ENCODE measurements at regions not wholly inside any gene's neighbourhood (a gene's known extent, or its start where the extent isn't known, plus 50 kb on each side); places are given as distances from the start of the nearest gene placed in this dataset.

GRCh38 chr12:17388679-17389078 is 701.3 kb downstream of the RERGL start:
- 77% methylated on average over 3 of the region's 4 CpGs for WGBS (ENCODE audit: insufficient coverage)
- intact Hi-C loops (cut with micrococcal nuclease), result no loop called here

GRCh38 chr12:17383321-17383720 is 706.7 kb downstream of the RERGL start:
- WGBS (ENCODE audit: insufficient coverage), result 78% methylated on average over 3 of the region's 3 CpGs
- Mint-ChIP-seq H3K27me3 (ENCODE audit: low read depth in 2 of 2) (no peaks in the 10 kb centered on the region), H3K27ac (no peak overlapping the region), H3K4me3 (no peak overlapping the region), H3K36me3 (peaks cover 8% of the 10 kb centered on the region), H3K9me3 (peaks cover 17 to 18% of the 10 kb centered on the region in 2 donors), H3K4me1 (no peaks in the 10 kb centered on the region)
- TF ChIP-seq CTCF (IDR thresholded peaks at IDR 0.05), result no peak
- intact Hi-C loops (cut with micrococcal nuclease), result no loop called here
- DNase-seq (no peak), ATAC-seq (no peak)
- H3K27me3 ChIP-seq (ENCODE audit: control insufficient read depth, insufficient read depth, low read length), result no peaks in the 10 kb centered on the region
- H3K9me3 ChIP-seq (ENCODE audit: control insufficient read depth, insufficient read depth, low read length), result peaks cover 7% of the 10 kb centered on the region
- no peaks in the 10 kb centered on the region for H3K4me1 ChIP-seq (ENCODE audit: control insufficient read depth, insufficient read depth, low read length)
- no peak overlapping the region for H3K27ac ChIP-seq (ENCODE audit: low read length)
- H3K4me3 ChIP-seq (ENCODE audit: low read length), result no peak overlapping the region
- H3K36me3 ChIP-seq (ENCODE audit: control insufficient read depth, insufficient read depth, low read length), result no peaks in the 10 kb centered on the region

More at GRCh38 chr12:17388679-17389078, 701.3 kb downstream of the RERGL start:
- Histone ChIP-seq H3K4me1 (ENCODE audit: control insufficient read depth, insufficient read depth, low read length) (no peaks in the 10 kb centered on the region), H3K4me3 (ENCODE audit: low read length) (no peak overlapping the region), H3K27ac (ENCODE audit: low read length) (no peak overlapping the region), H3K9me3 (ENCODE audit: control insufficient read depth, insufficient read depth, low read length) (no peaks in the 10 kb centered on the region), H3K27me3 (ENCODE audit: control insufficient read depth, insufficient read depth, low read length) (no peaks in the 10 kb centered on the region), H3K36me3 (ENCODE audit: control insufficient read depth, insufficient read depth, low read length) (no peaks in the 10 kb centered on the region)
- Mint-ChIP-seq H3K4me3 (no peak overlapping the region), H3K27ac (no peak overlapping the region), H3K4me1 (no peaks in the 10 kb centered on the region), H3K36me3 (peaks cover 24% of the 10 kb centered on the region), H3K27me3 (ENCODE audit: low read depth in 2 of 2) (no peaks in the 10 kb centered on the region), H3K9me3 (peaks cover 20 to 31% of the 10 kb centered on the region in 2 donors)
- no peak for TF ChIP-seq CTCF (IDR thresholded peaks at IDR 0.05)
- ATAC-seq (no peak), DNase-seq (no peak)

GRCh38 chr12:17381211-17381610 is 708.8 kb downstream of the RERGL start:
- Histone ChIP-seq H3K4me3 (ENCODE audit: low read length) (no peak overlapping the region), H3K27ac (ENCODE audit: low read length) (no peak overlapping the region), H3K9me3 (ENCODE audit: control insufficient read depth, insufficient read depth, low read length) (peaks cover 7% of the 10 kb centered on the region), H3K36me3 (ENCODE audit: control insufficient read depth, insufficient read depth, low read length) (no peaks in the 10 kb centered on the region), H3K27me3 (ENCODE audit: control insufficient read depth, insufficient read depth, low read length) (no peaks in the 10 kb centered on the region), H3K4me1 (ENCODE audit: control insufficient read depth, insufficient read depth, low read length) (no peaks in the 10 kb centered on the region)
- H3K36me3 Mint-ChIP-seq, result peaks cover 21% of the 10 kb centered on the region
- no peaks in the 10 kb centered on the region for H3K27me3 Mint-ChIP-seq (ENCODE audit: low read depth in 2 of 2)
- DNase-seq (no peak), ATAC-seq (no peak)
- H3K9me3 Mint-ChIP-seq, result peaks cover 22 to 24% of the 10 kb centered on the region in 2 donors
- no CpG with 5 or more reads among the region's 2 CpGs for WGBS (ENCODE audit: insufficient coverage)
- H3K27ac Mint-ChIP-seq, result no peak overlapping the region
- intact Hi-C loops (cut with micrococcal nuclease), result no loop called here
- H3K4me3 Mint-ChIP-seq, result no peak overlapping the region
- no peaks in the 10 kb centered on the region for H3K4me1 Mint-ChIP-seq
- no peak for TF ChIP-seq CTCF (IDR thresholded peaks at IDR 0.05)

- peaks cover 31% of the 10 kb centered on the region for H3K36me3 Mint-ChIP-seq
- no peak overlapping the region for H3K27ac Mint-ChIP-seq
- Histone ChIP-seq H3K4me3 (ENCODE audit: low read length) (no peak overlapping the region), H3K27me3 (ENCODE audit: control insufficient read depth, insufficient read depth, low read length) (no peaks in the 10 kb centered on the region), H3K27ac (ENCODE audit: low read length) (no peak overlapping the region), H3K4me1 (ENCODE audit: control insufficient read depth, insufficient read depth, low read length) (no peaks in the 10 kb centered on the region), H3K36me3 (ENCODE audit: control insufficient read depth, insufficient read depth, low read length) (no peaks in the 10 kb centered on the region), H3K9me3 (ENCODE audit: control insufficient read depth, insufficient read depth, low read length) (peaks cover 2% of the 10 kb centered on the region)
- H3K4me1 Mint-ChIP-seq, result no peaks in the 10 kb centered on the region
- H3K27me3 Mint-ChIP-seq (ENCODE audit: low read depth in 2 of 2), result no peaks in the 10 kb centered on the region
- no peak overlapping the region for H3K4me3 Mint-ChIP-seq
- ATAC-seq (no peak), DNase-seq (no peak)
- 60% methylated on average over 1 of the region's 1 CpG for WGBS (ENCODE audit: insufficient coverage)
- no peak for TF ChIP-seq CTCF (IDR thresholded peaks at IDR 0.05)
- intact Hi-C loops (cut with micrococcal nuclease), result no loop called here
- peaks cover 25 to 34% of the 10 kb centered on the region in 2 donors for H3K9me3 Mint-ChIP-seq
Observed at GRCh38 chr12:17372508-17372907, 717.5 kb downstream of the RERGL start.
